Astrocyte (in vitro differentiated cells and primary cell): ENCODE measurements at regions not wholly inside any gene's neighbourhood (a gene's known extent, or its start where the extent isn't known, plus 50 kb on each side); places are given as distances from the start of the nearest gene placed in this dataset.
"Not testable (repeated sequence)": the region's sequence is repeated elsewhere in the genome, so short reads cannot be mapped to it uniquely, and the experiment has no call there.

Experiments
- CTCF ChIP-seq: IDR thresholded peaks from 2 replicates; pipeline ENCODE4 v1.5.1; 2011; ENCODE audit warnings: low read depth, mild to moderate bottlenecking, inconsistent platforms, low read length, moderate library complexity; ENCODE audit not compliant: insufficient read depth
- EZH2 ChIP-seq: IDR thresholded peaks from 2 replicates; pipeline ENCODE4 v1.6.1; 2012; ENCODE audit warnings: mild to moderate bottlenecking, low read length, inconsistent platforms; ENCODE audit not compliant: insufficient read depth

GRCh38 chr15:28772857-28773256, 60.6 kb upstream of the GOLGA8M start:
- TF ChIP-seq CTCF, EZH2: not testable (repeated sequence)
